Motor neuron (in vitro differentiated cells): ENCODE measurements at regions not wholly inside any gene's neighbourhood (a gene's known extent, or its start where the extent isn't known, plus 50 kb on each side); places are given as distances from the start of the nearest gene placed in this dataset.
"Not testable (repeated sequence)": the region's sequence is repeated elsewhere in the genome, so short reads cannot be mapped to it uniquely, and the experiment has no call there.

Source experiments
- ATAC-seq, 8 experiments: fragments of 200-7000 bp; cut with Tn5 transposase; replicated peaks in 6 of 8; 2 replicates each; pipeline ENCODE4 v1.8.0; 2021; ENCODE audit warnings: mild to moderate bottlenecking in 8 of 8, moderate library complexity in 8 of 8
- H3K27ac ChIP-seq, 2 donors: fragments of 250-450 bp; sonication (Bioruptor Pico); 2 replicates each; pipeline ENCODE4 v1.9.0; 2021; ENCODE audit warnings: antibody characterized with exemption in 2 of 2, mild to moderate bottlenecking in 2 of 2, moderate library complexity in 1 of 2
- H3K4me1 ChIP-seq, 2 donors: fragments of 250-450 bp; sonication (Bioruptor Pico); replicated peaks in 1 of 2; 2 replicates each; pipeline ENCODE4 v1.6.1; 2021; ENCODE audit warnings: antibody characterized with exemption in 2 of 2, mild to moderate bottlenecking in 2 of 2, moderate library complexity in 1 of 2
- H3K4me3 ChIP-seq, 5 donors: fragments of 250-450 bp; sonication (Bioruptor Pico); 2 replicates each; pipeline ENCODE4 v1.9.0; 2021; ENCODE audit warnings: antibody characterized with exemption in 5 of 5, mild to moderate bottlenecking in 5 of 5, moderate library complexity in 4 of 5
- WGBS, 10 experiments: fragments of 450-650 bp; shearing (Covaris generic); methylation state at CpG; one replicate each; pipeline ENCODE4 v1.0.0; 2022; 5-methylcytosine and 5-hydroxymethylcytosine counted together
- in situ Hi-C, 9 experiments: fragments of 400-800 bp; cut with MboI; loops; one replicate each; pipeline ENCODE4 v1.15.0; 2021; ENCODE audit warnings: low sequenced_read_pairs in 9 of 9, low pct_unique_long_range_greater_than_20kb in 2 of 9; ENCODE audit not compliant: unreplicated experiment in 9 of 9

- in situ Hi-C loops = no loop called here
- 43 to 60% methylated on average over 1 of the region's 1 CpG; no CpG with 5 or more reads in 8 of the 10 experiments for WGBS, 10 experiments
- H3K4me1 ChIP-seq = no peaks in the 10 kb centered on the region
- no peak overlapping the region for H3K27ac ChIP-seq
- no peak for ATAC-seq
- no peak overlapping the region for H3K4me3 ChIP-seq
Measured at GRCh38 chrX:99353412-99353811, 1056.7 kb downstream of the PCDH19 start.

- Histone ChIP-seq H3K4me1 (no peaks in the 10 kb centered on the region), H3K4me3 (no peak overlapping the region), H3K27ac (no peak overlapping the region)
- in situ Hi-C loops = no loop called here
- WGBS, 10 experiments = 61% methylated on average over 4 of the region's 4 CpGs; no CpG with 5 or more reads in 9 of the 10 experiments
- no peak for ATAC-seq
Measured at GRCh38 chrX:99348256-99348655, 1061.8 kb downstream of the PCDH19 start.

GRCh38 chrX:99308302-99308701, 1101.8 kb downstream of the PCDH19 start:
- no peak for ATAC-seq
- in situ Hi-C loops = no loop called here
- Histone ChIP-seq H3K4me3 (no peak overlapping the region), H3K4me1 (peaks cover 0 to 4% of the 10 kb centered on the region in 2 donors), H3K27ac (no peak overlapping the region)

- H3K4me3 ChIP-seq = no peak overlapping the region
- in situ Hi-C loops = no loop called here
- H3K27ac ChIP-seq = no peak overlapping the region
- WGBS, 10 experiments = 14 to 80% (median 63%) methylated on average over 1 to 3 of the region's 3 CpGs; no CpG with 5 or more reads in 7 of the 10 experiments
- peak in 1 of 8 experiments; percentile 44 for ATAC-seq
- H3K4me1 ChIP-seq = peaks cover 0 to 4% of the 10 kb centered on the region in 2 donors
Measured at GRCh38 chrX:99305573-99305972, 1104.5 kb downstream of the PCDH19 start.

- ATAC-seq = peak in 1 of 8 experiments; percentile 25
- Histone ChIP-seq H3K27ac (no peak overlapping the region), H3K4me1 (peaks cover 0 to under 1% of the 10 kb centered on the region in 2 donors), H3K4me3 (no peak overlapping the region)
- in situ Hi-C loops = no loop called here
- WGBS, 10 experiments = 0 to 100% (median 33%) methylated on average over 1 to 2 of the region's 2 CpGs; no CpG with 5 or more reads in 4 of the 10 experiments
Measured at GRCh38 chrX:99301990-99302389, 1108.1 kb downstream of the PCDH19 start.

- in situ Hi-C loops = no loop called here
- Histone ChIP-seq H3K27ac (no peak overlapping the region), H3K4me1 (no peaks in the 10 kb centered on the region), H3K4me3 (no peak overlapping the region)
- 64% methylated on average over 7 of the region's 8 CpGs; no CpG with 5 or more reads in 9 of the 10 experiments for WGBS, 10 experiments
- no peak for ATAC-seq
Measured at GRCh38 chrX:99271641-99272040, 1138.4 kb downstream of the PCDH19 start.

GRCh38 chrX:99266255-99266654, 1143.8 kb downstream of the PCDH19 start:
- in situ Hi-C loops = no loop called here
- Histone ChIP-seq H3K27ac (no peak overlapping the region), H3K4me1 (no peaks in the 10 kb centered on the region), H3K4me3 (no peak overlapping the region)
- 22 to 25% methylated on average over 1 of the region's 2 CpGs; no CpG with 5 or more reads in 8 of the 10 experiments for WGBS, 10 experiments
- ATAC-seq = no peak

- in situ Hi-C loops = no loop called here
- Histone ChIP-seq H3K4me1 (no peaks in the 10 kb centered on the region), H3K4me3 (no peak overlapping the region), H3K27ac (no peak overlapping the region)
- peak in 2 of 8 experiments; percentile 55 to 66 for ATAC-seq
Measured at GRCh38 chrX:99248180-99248579, 1161.9 kb downstream of the PCDH19 start.

GRCh38 chrX:99242001-99242400, 1168.1 kb downstream of the PCDH19 start:
- no peak for ATAC-seq
- WGBS, 10 experiments = 38% methylated on average over 2 of the region's 4 CpGs; no CpG with 5 or more reads in 9 of the 10 experiments
- no peak overlapping the region for H3K27ac ChIP-seq
- in situ Hi-C loops = no loop called here
- H3K4me3 ChIP-seq = no peak overlapping the region
- no peaks in the 10 kb centered on the region for H3K4me1 ChIP-seq

- no CpG with 5 or more reads among the region's 6 CpGs for WGBS, 10 experiments
- H3K27ac ChIP-seq, ATAC-seq, H3K4me3 ChIP-seq, H3K4me1 ChIP-seq, in situ Hi-C loops: not testable (repeated sequence)
Measured at GRCh38 chrX:99234384-99234783, 1175.7 kb downstream of the PCDH19 start.

GRCh38 chrX:99192421-99192820, 1217.7 kb downstream of the PCDH19 start:
- Histone ChIP-seq H3K4me1 (no peaks in the 10 kb centered on the region), H3K27ac (no peak overlapping the region), H3K4me3 (no peak overlapping the region)
- in situ Hi-C loops = no loop called here
- peak in 2 of 8 experiments; percentile 24 to 71 for ATAC-seq
- WGBS, 10 experiments = 11% methylated on average over 1 of the region's 1 CpG; no CpG with 5 or more reads in 9 of the 10 experiments

- in situ Hi-C loops = no loop called here
- no peak for ATAC-seq
- H3K27ac ChIP-seq = no peak overlapping the region
- no peaks in the 10 kb centered on the region for H3K4me1 ChIP-seq
- no peak overlapping the region for H3K4me3 ChIP-seq
- WGBS, 10 experiments = 0 to 78% methylated on average over 1 of the region's 1 CpG; no CpG with 5 or more reads in 8 of the 10 experiments
Measured at GRCh38 chrX:99184153-99184552, 1225.9 kb downstream of the PCDH19 start.

- no peak overlapping the region for H3K27ac ChIP-seq
- no peak for ATAC-seq
- 0 to 80% (median 56%) methylated on average over 1 to 3 of the region's 3 CpGs; no CpG with 5 or more reads in 7 of the 10 experiments for WGBS, 10 experiments
- no peaks in the 10 kb centered on the region for H3K4me1 ChIP-seq
- H3K4me3 ChIP-seq = no peak overlapping the region
- in situ Hi-C loops = no loop called here
Measured at GRCh38 chrX:99172958-99173357, 1237.1 kb downstream of the PCDH19 start.

GRCh38 chrX:99142745-99143144, 1267.3 kb downstream of the PCDH19 start:
- WGBS, 10 experiments = 0 to 30% (median 14%) methylated on average over 1 to 2 of the region's 2 CpGs; no CpG with 5 or more reads in 6 of the 10 experiments
- in situ Hi-C loops = no loop called here
- ATAC-seq = no peak

More at GRCh38 chrX:99142745-99143144, 1267.3 kb downstream of the PCDH19 start:
- H3K4me1 ChIP-seq = peaks cover 0 to 4% of the 10 kb centered on the region in 2 donors
- H3K27ac ChIP-seq = no peak overlapping the region
- H3K4me3 ChIP-seq = no peak overlapping the region
